ENCODE measurements at regions not wholly inside any gene's neighbourhood (a gene's known extent, or its start where the extent isn't known, plus 50 kb on each side); places are given as distances from the start of the nearest gene placed in this dataset.
"Not testable (repeated sequence)": the region's sequence is repeated elsewhere in the genome, so short reads cannot be mapped to it uniquely, and the experiment has no call there.

GRCh38 chr12:41988715-41989114 is 156.0 kb downstream of the GXYLT1 start (continued):
- no peak for TF ChIP-seq MAX (CRISPR knock-in tag; IDR thresholded peaks at IDR 0.05)
- no peak for TF ChIP-seq TEAD1 (CRISPR knock-in tag; IDR thresholded peaks at IDR 0.05)
- no peak for TF ChIP-seq KAT7 (CRISPR knock-in tag; IDR thresholded peaks at IDR 0.05; ENCODE audit: borderline replicate concordance)
- TF ChIP-seq ZNF423 (CRISPR knock-in tag; IDR thresholded peaks at IDR 0.05), result no peak
- TF ChIP-seq, protein P1, sequence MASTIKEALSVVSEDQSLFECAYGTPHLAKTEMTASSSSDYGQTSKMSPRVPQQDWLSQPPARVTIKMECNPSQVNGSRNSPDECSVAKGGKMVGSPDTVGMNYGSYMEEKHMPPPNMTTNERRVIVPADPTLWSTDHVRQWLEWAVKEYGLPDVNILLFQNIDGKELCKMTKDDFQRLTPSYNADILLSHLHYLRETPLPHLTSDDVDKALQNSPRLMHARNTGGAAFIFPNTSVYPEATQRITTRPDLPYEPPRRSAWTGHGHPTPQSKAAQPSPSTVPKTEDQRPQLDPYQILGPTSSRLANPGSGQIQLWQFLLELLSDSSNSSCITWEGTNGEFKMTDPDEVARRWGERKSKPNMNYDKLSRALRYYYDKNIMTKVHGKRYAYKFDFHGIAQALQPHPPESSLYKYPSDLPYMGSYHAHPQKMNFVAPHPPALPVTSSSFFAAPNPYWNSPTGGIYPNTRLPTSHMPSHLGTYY (CRISPR knock-in tag; IDR thresholded peaks at IDR 0.05), result no peak
- TF ChIP-seq ATF1 (CRISPR knock-in tag; IDR thresholded peaks at IDR 0.05), result no peak
- TF ChIP-seq, protein P2, sequence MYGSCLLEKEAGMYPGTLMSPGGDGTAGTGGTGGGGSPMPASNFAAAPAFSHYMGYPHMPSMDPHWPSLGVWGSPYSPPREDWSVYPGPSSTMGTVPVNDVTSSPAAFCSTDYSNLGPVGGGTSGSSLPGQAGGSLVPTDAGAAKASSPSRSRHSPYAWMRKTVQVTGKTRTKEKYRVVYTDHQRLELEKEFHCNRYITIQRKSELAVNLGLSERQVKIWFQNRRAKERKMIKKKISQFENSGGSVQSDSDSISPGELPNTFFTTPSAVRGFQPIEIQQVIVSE (CRISPR knock-in tag; IDR thresholded peaks at IDR 0.05; ENCODE audit: borderline replicate concordance), result no peak
- TF ChIP-seq, protein P3, sequence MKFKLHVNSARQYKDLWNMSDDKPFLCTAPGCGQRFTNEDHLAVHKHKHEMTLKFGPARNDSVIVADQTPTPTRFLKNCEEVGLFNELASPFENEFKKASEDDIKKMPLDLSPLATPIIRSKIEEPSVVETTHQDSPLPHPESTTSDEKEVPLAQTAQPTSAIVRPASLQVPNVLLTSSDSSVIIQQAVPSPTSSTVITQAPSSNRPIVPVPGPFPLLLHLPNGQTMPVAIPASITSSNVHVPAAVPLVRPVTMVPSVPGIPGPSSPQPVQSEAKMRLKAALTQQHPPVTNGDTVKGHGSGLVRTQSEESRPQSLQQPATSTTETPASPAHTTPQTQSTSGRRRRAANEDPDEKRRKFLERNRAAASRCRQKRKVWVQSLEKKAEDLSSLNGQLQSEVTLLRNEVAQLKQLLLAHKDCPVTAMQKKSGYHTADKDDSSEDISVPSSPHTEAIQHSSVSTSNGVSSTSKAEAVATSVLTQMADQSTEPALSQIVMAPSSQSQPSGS (CRISPR knock-in tag; IDR thresholded peaks at IDR 0.05; ENCODE audit: borderline replicate concordance, low read depth), result no peak
- TF ChIP-seq TEAD4 (CRISPR knock-in tag; IDR thresholded peaks at IDR 0.05), result no peak
- no peak for TF ChIP-seq E2F4 (CRISPR knock-in tag; IDR thresholded peaks at IDR 0.05; ENCODE audit: borderline replicate concordance, low read depth)
- TF ChIP-seq, protein P4, sequence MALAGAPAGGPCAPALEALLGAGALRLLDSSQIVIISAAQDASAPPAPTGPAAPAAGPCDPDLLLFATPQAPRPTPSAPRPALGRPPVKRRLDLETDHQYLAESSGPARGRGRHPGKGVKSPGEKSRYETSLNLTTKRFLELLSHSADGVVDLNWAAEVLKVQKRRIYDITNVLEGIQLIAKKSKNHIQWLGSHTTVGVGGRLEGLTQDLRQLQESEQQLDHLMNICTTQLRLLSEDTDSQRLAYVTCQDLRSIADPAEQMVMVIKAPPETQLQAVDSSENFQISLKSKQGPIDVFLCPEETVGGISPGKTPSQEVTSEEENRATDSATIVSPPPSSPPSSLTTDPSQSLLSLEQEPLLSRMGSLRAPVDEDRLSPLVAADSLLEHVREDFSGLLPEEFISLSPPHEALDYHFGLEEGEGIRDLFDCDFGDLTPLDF (CRISPR knock-in tag; IDR thresholded peaks at IDR 0.05), result no peak

DNA sequence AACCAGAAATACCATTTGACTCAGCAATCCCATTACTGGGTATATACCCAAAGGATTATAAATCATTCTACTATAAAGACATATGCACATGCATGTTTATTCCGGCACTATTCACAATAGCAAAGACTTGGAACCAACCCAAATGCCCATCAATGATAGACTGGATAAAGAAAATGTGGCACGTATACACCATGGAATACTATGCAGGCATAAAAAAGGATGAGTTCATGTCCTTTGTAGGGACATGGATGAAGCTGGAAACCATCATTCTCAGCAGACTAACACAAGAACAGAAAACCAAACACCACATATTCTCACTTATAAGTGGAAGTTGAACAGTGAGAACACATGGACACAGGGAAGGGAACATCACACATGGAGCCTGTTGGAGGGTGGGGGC is 158.2 kb downstream of the GXYLT1 start:
- Mint-ChIP-seq H3K4me1 (peaks cover 21% of the 10 kb centered on the region), H3K9me3 (peaks cover 26% of the 10 kb centered on the region)
- ATAC-seq; H3K27me3 Mint-ChIP-seq (ENCODE audit: low read depth); H3K36me3 Mint-ChIP-seq; H3K4me3 Mint-ChIP-seq; POLR2A ChIA-PET; CTCF ChIA-PET; H3K27ac Mint-ChIP-seq; DNase-seq (ENCODE audit: low spot score): not testable (repeated sequence)

DNA sequence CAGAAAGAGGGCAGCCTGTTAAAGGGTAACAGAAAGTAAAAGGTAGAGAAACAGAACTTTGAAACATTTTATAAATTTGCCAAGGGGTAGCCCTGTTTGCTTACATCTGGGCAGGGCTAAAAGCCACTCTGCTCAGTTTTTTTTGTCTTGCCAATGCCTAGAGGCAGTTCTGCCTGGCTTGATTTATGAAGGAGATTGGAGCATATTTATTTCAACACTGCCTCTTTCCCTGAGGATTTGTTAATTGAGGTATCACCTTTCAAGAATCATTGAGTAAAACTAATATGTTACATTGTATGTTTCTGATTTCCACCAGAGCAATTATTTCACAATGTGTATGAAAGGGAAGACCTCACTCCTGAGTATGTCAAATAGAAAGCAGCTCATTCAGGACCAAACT is 160.8 kb downstream of the GXYLT1 start:
- ATAC-seq, result no peak
- H3K4me3 Mint-ChIP-seq, result no peak overlapping the region
- ChIA-PET POLR2A (interaction anchor here (0.6 kb wide), 1 partner anchor 1230 kb away, joined by 4 read pairs; no protein-coding TSS in a partner anchor), CTCF (interaction anchor here (1.1 to 1.6 kb wide), 2 partner anchors 9 to 40 kb away, joined by 4 to 5 read pairs; no protein-coding TSS in a partner anchor)
- H3K4me1 Mint-ChIP-seq, result peaks cover 22% of the 10 kb centered on the region
- peaks cover 8% of the 10 kb centered on the region for H3K36me3 Mint-ChIP-seq
- no peak for DNase-seq (ENCODE audit: low spot score)
- H3K27ac Mint-ChIP-seq, result no peak overlapping the region
- H3K27me3 Mint-ChIP-seq (ENCODE audit: low read depth), result no peaks in the 10 kb centered on the region
- H3K9me3 Mint-ChIP-seq, result peaks cover 28% of the 10 kb centered on the region
- TF ChIP-seq MAX (CRISPR knock-in tag; IDR thresholded peaks at IDR 0.05) (no peak), NR1H2 (CRISPR knock-in tag; IDR thresholded peaks at IDR 0.05) (no peak), NFATC4 (CRISPR knock-in tag; IDR thresholded peaks at IDR 0.05) (no peak), STAT6 (CRISPR knock-in tag; conservative IDR thresholded peaks at IDR 0.05; ENCODE audit: low read depth) (no peak), GABPB1 (CRISPR knock-in tag; IDR thresholded peaks at IDR 0.05) (no peak), NFYB (CRISPR knock-in tag; conservative IDR thresholded peaks at IDR 0.05; ENCODE audit: low read depth) (no peak), ZNF121 (CRISPR knock-in tag; IDR thresholded peaks at IDR 0.05) (no peak), PREB (CRISPR knock-in tag; IDR thresholded peaks at IDR 0.05; ENCODE audit: borderline replicate concordance) (no peak)
- TF ChIP-seq, protein P5, sequence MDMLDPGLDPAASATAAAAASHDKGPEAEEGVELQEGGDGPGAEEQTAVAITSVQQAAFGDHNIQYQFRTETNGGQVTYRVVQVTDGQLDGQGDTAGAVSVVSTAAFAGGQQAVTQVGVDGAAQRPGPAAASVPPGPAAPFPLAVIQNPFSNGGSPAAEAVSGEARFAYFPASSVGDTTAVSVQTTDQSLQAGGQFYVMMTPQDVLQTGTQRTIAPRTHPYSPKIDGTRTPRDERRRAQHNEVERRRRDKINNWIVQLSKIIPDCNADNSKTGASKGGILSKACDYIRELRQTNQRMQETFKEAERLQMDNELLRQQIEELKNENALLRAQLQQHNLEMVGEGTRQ (CRISPR knock-in tag; IDR thresholded peaks at IDR 0.05), result no peak
- TF ChIP-seq, protein P6, sequence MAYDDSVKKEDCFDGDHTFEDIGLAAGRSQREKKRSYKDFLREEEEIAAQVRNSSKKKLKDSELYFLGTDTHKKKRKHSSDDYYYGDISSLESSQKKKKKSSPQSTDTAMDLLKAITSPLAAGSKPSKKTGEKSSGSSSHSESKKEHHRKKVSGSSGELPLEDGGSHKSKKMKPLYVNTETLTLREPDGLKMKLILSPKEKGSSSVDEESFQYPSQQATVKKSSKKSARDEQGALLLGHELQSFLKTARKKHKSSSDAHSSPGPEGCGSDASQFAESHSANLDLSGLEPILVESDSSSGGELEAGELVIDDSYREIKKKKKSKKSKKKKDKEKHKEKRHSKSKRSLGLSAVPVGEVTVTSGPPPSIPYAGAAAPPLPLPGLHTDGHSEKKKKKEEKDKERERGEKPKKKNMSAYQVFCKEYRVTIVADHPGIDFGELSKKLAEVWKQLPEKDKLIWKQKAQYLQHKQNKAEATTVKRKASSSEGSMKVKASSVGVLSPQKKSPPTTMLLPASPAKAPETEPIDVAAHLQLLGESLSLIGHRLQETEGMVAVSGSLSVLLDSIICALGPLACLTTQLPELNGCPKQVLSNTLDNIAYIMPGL (CRISPR knock-in tag; IDR thresholded peaks at IDR 0.05), result no peak

Measured in WTC11 (cell line).